ENCODE measurements at regions not wholly inside any gene's neighbourhood (a gene's known extent, or its start where the extent isn't known, plus 50 kb on each side); places are given as distances from the start of the nearest gene placed in this dataset.

- DNase-seq = no peak
- Histone ChIP-seq H3K4me1 (ENCODE audit: control insufficient read depth, insufficient read depth, low read length) (no peaks in the 10 kb centered on the region), H3K36me3 (ENCODE audit: control insufficient read depth, insufficient read depth, low read length) (no peaks in the 10 kb centered on the region), H3K27ac (ENCODE audit: low read length) (no peak overlapping the region), H3K9me3 (ENCODE audit: control insufficient read depth, low read depth, low read length) (no peaks in the 10 kb centered on the region), H3K4me3 (ENCODE audit: low read length) (no peak overlapping the region), H3K27me3 (ENCODE audit: control insufficient read depth, insufficient read depth, low read length) (no peaks in the 10 kb centered on the region)
These were observed 599.5 kb upstream of the PTGER4 start for GRCh38 chr5:40080191-40080590.

- Histone ChIP-seq H3K4me1 (ENCODE audit: control insufficient read depth, insufficient read depth, low read length) (no peaks in the 10 kb centered on the region), H3K27me3 (ENCODE audit: control insufficient read depth, insufficient read depth, low read length) (no peaks in the 10 kb centered on the region), H3K4me3 (ENCODE audit: low read length) (no peak overlapping the region), H3K9me3 (ENCODE audit: control insufficient read depth, low read depth, low read length) (no peaks in the 10 kb centered on the region), H3K36me3 (ENCODE audit: control insufficient read depth, insufficient read depth, low read length) (no peaks in the 10 kb centered on the region), H3K27ac (ENCODE audit: low read length) (no peak overlapping the region)
- DNase-seq = no peak
- WGBS (ENCODE audit: insufficient coverage, low lambda C conversion rate) = no CpG with 5 or more reads among the region's 8 CpGs
These were observed 600.7 kb upstream of the PTGER4 start for GRCh38 chr5:40078898-40079575.

DNA sequence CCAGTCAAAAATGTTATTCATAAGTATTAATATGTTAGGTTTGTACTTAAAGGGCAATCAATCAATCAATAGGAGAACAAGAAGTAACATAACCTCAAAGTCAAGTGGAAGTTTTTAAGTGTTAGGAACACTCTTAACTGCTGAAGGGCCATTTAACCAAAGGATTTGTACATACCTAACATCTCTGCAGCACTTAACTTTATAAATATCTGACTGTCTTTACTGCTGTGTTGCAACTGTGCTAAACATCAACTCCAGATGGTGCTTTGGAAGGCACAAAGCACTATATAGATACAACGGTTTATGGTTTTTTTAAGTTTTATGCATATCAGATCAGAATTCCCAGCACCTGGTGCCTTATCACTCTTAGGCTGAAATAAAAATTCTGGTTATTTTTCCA is 604.9 kb upstream of the PTGER4 start:
- Histone ChIP-seq H3K4me3 (ENCODE audit: low read length) (no peak overlapping the region), H3K27me3 (ENCODE audit: control insufficient read depth, insufficient read depth, low read length) (no peaks in the 10 kb centered on the region), H3K9me3 (ENCODE audit: control insufficient read depth, low read depth, low read length) (no peaks in the 10 kb centered on the region), H3K4me1 (ENCODE audit: control insufficient read depth, insufficient read depth, low read length) (no peaks in the 10 kb centered on the region), H3K27ac (ENCODE audit: low read length) (no peak overlapping the region), H3K36me3 (ENCODE audit: control insufficient read depth, insufficient read depth, low read length) (no peaks in the 10 kb centered on the region)
- no CpG with 5 or more reads among the region's 1 CpG for WGBS (ENCODE audit: insufficient coverage, low lambda C conversion rate)
- DNase-seq = no peak

DNA sequence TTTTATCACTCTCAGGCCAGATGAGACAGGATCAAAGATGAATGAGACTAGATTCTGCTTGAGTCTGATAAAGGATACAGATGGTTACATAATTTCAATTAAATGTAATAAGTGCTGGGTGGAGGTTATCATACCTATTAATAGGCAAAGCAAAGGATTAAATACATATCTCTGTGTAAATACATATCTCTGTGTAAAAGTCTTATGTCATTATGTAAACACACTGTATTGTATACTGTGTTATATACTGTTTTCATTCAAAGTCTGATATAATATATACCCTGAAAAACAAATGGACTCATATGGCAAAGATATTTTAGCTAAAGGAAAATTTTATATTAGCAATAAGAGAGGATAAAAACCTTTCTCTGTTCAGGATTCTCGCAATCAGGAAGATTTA is 605.8 kb upstream of the PTGER4 start:
- WGBS (ENCODE audit: insufficient coverage, low lambda C conversion rate) = no CpG with 5 or more reads among the region's 1 CpG
- Histone ChIP-seq H3K27me3 (ENCODE audit: control insufficient read depth, insufficient read depth, low read length) (no peaks in the 10 kb centered on the region), H3K4me3 (ENCODE audit: low read length) (no peak overlapping the region), H3K27ac (ENCODE audit: low read length) (no peak overlapping the region), H3K9me3 (ENCODE audit: control insufficient read depth, low read depth, low read length) (no peaks in the 10 kb centered on the region), H3K4me1 (ENCODE audit: control insufficient read depth, insufficient read depth, low read length) (no peaks in the 10 kb centered on the region), H3K36me3 (ENCODE audit: control insufficient read depth, insufficient read depth, low read length) (no peaks in the 10 kb centered on the region)
- DNase-seq = no peak

GRCh38 chr5:40071870-40072269 is 607.8 kb upstream of the PTGER4 start:
- H3K27me3 ChIP-seq (ENCODE audit: control insufficient read depth, insufficient read depth, low read length) = no peaks in the 10 kb centered on the region
- peak in 1 of 2 donors; percentile 39 for DNase-seq
- no peaks in the 10 kb centered on the region for H3K9me3 ChIP-seq (ENCODE audit: control insufficient read depth, low read depth, low read length)
- H3K4me1 ChIP-seq (ENCODE audit: control insufficient read depth, insufficient read depth, low read length) = no peaks in the 10 kb centered on the region
- no peak overlapping the region for H3K27ac ChIP-seq (ENCODE audit: low read length)
- H3K36me3 ChIP-seq (ENCODE audit: control insufficient read depth, insufficient read depth, low read length) = no peaks in the 10 kb centered on the region
- H3K4me3 ChIP-seq (ENCODE audit: low read length) = no peak overlapping the region

DNA sequence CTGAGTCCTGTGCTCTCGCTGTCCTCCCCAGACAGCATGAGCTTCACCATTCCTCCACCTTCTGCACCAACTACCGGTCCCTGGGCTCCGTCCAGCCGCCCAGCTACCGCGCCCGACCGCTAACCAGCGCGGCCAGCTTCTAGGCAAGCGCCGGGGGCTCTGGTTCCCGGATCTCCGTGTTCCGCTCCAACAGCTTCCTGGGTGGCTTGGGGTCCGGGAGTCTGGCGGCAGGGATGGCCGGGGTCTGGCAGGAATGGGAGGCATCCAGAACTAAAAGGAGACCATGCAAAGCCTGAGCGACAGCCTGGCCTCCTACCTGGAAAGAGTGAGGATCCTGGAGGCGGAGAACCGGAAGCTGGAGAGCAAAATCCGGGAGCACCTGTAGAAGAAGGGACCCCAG is 613.1 kb upstream of the PTGER4 start:
- Histone ChIP-seq H3K27me3 (ENCODE audit: control insufficient read depth, insufficient read depth, low read length) (no peaks in the 10 kb centered on the region), H3K4me3 (ENCODE audit: low read length) (no peak overlapping the region)

DNA sequence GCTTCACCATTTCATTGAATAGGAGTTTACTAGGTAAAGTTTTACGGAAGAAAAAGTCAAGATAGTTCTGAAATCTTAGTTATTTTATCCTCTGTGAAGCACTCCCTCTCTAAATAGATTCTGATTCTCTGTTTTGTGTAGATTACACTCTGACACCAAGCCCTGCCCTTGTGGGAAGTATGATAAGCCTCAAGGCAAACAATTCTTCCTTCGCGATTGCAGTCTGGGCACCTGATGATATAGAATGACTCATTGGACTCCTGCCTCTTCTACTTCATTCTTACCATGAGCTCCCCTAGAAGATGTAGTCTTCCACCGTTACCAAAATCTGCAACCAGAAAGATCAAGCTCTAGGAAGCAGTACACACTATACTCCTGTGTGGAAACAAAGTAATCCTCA is 626.9 kb upstream of the PTGER4 start:
- Histone ChIP-seq H3K9me3 (ENCODE audit: control insufficient read depth, low read depth, low read length) (no peaks in the 10 kb centered on the region), H3K4me1 (ENCODE audit: control insufficient read depth, insufficient read depth, low read length) (peaks cover 3% of the 10 kb centered on the region), H3K27ac (ENCODE audit: low read length) (no peak overlapping the region), H3K27me3 (ENCODE audit: control insufficient read depth, insufficient read depth, low read length) (no peaks in the 10 kb centered on the region), H3K4me3 (ENCODE audit: low read length) (no peak overlapping the region), H3K36me3 (ENCODE audit: control insufficient read depth, insufficient read depth, low read length) (no peaks in the 10 kb centered on the region)
- WGBS (ENCODE audit: insufficient coverage, low lambda C conversion rate) = no CpG with 5 or more reads among the region's 4 CpGs
- DNase-seq = peak; percentile 59 to 81

More for the DNA sequence above, 613.1 kb upstream of the PTGER4 start:
- Histone ChIP-seq H3K27ac (ENCODE audit: low read length) (no peak overlapping the region), H3K9me3 (ENCODE audit: control insufficient read depth, low read depth, low read length) (peaks cover 3% of the 10 kb centered on the region), H3K4me1 (ENCODE audit: control insufficient read depth, insufficient read depth, low read length) (no peaks in the 10 kb centered on the region), H3K36me3 (ENCODE audit: control insufficient read depth, insufficient read depth, low read length) (no peaks in the 10 kb centered on the region)
- 100% methylated on average over 2 of the region's 22 CpGs for WGBS (ENCODE audit: insufficient coverage, low lambda C conversion rate)
- DNase-seq = no peak

DNA sequence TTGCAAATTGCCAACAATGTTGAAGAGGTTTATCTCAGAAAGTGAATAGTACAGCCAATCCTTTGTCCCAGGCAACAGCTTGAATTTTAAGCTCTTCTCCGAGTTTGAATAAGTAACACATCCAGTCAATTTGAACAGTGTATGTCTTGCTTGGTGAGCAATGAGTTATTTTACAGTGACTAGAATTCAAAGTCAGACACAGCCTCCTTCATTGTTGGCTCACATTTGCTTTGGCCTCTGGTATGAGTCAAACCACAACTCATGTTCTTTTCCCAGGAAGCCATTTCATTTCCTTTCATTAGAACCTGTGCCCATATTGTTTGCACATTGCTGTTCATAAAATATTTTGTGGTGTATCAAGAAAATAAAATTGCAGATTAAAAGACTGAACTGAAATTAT is 622.0 kb upstream of the DAB2 start:
- no peak overlapping the region for H3K4me3 ChIP-seq (ENCODE audit: low read length)

DNA sequence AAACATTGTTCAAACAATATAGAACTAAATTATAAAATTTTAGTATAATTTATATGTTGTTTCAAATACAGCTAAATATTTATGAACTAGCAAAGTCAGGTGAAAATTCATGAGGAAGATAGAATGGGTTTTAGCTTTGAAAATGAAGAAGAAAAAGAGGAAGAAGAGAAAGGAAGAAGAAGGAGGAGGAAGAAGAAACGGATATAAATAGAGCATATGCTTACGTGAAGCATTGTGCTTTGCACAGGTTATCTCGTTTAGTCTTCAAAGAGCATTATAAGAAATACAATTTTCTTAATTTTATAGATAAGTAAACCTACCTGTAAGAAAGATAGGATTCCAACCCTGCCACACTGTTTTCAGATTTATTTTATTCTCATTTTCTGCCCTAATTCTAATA is 620.6 kb upstream of the DAB2 start:
- Histone ChIP-seq H3K9me3 (ENCODE audit: control insufficient read depth, low read depth, low read length) (no peaks in the 10 kb centered on the region), H3K27ac (ENCODE audit: low read length) (no peak overlapping the region), H3K36me3 (ENCODE audit: control insufficient read depth, insufficient read depth, low read length) (no peaks in the 10 kb centered on the region), H3K4me1 (ENCODE audit: control insufficient read depth, insufficient read depth, low read length) (no peaks in the 10 kb centered on the region), H3K27me3 (ENCODE audit: control insufficient read depth, insufficient read depth, low read length) (no peaks in the 10 kb centered on the region), H3K4me3 (ENCODE audit: low read length) (no peak overlapping the region)
- 89% methylated on average over 3 of the region's 3 CpGs for WGBS (ENCODE audit: insufficient coverage, low lambda C conversion rate)
- DNase-seq = no peak

More for the DNA sequence above, 622.0 kb upstream of the DAB2 start:
- H3K27ac ChIP-seq (ENCODE audit: low read length) = no peak overlapping the region
- no peaks in the 10 kb centered on the region for H3K4me1 ChIP-seq (ENCODE audit: control insufficient read depth, insufficient read depth, low read length)
- no peaks in the 10 kb centered on the region for H3K9me3 ChIP-seq (ENCODE audit: control insufficient read depth, low read depth, low read length)
- no peak for DNase-seq
- 40% methylated on average over 1 of the region's 1 CpG for WGBS (ENCODE audit: insufficient coverage, low lambda C conversion rate)
- H3K27me3 ChIP-seq (ENCODE audit: control insufficient read depth, insufficient read depth, low read length) = no peaks in the 10 kb centered on the region
- no peaks in the 10 kb centered on the region for H3K36me3 ChIP-seq (ENCODE audit: control insufficient read depth, insufficient read depth, low read length)

DNA sequence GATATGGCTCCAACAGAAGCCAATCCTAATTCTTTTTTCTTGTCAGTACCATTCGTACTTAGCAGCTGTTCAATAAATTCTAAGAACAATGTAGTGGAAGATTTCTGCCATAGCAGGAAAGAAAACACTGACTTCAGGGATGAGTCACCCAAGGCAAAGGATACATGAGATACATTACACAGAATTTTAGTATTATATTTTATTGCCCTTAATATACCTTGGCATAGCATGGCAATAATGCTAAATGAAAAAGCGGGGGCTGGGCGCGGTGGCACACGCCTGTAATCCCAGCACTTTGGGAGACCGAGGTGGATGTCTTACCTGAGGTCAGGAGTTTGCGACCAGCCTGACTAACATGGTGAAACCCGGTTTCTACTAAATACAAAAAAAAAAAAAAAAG is 619.1 kb upstream of the DAB2 start:
- Histone ChIP-seq H3K9me3 (ENCODE audit: control insufficient read depth, low read depth, low read length) (no peaks in the 10 kb centered on the region), H3K27ac (ENCODE audit: low read length) (no peak overlapping the region), H3K27me3 (ENCODE audit: control insufficient read depth, insufficient read depth, low read length) (no peaks in the 10 kb centered on the region), H3K36me3 (ENCODE audit: control insufficient read depth, insufficient read depth, low read length) (no peaks in the 10 kb centered on the region), H3K4me1 (ENCODE audit: control insufficient read depth, insufficient read depth, low read length) (no peaks in the 10 kb centered on the region), H3K4me3 (ENCODE audit: low read length) (no peak overlapping the region)
- DNase-seq = no peak
- WGBS (ENCODE audit: insufficient coverage, low lambda C conversion rate) = no CpG with 5 or more reads among the region's 8 CpGs

DNA sequence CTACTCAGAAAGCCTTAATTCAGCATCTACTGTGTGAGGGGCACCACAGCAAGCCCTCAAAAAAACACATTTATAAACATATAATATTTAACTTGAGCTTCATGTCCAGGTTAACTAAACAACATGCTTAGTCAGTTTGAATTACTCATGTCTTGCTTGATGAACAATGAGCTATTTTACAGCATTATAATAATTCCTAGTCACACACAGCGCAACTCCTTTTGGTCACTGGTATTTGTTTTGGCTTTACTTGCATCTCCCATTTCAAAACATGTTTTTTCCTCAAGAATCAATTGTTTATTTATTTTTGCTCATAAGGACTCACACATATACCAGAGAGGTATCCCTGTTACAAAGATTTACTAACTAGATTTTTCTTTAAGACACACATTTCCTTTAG is 616.7 kb upstream of the DAB2 start:
- Histone ChIP-seq H3K36me3 (ENCODE audit: control insufficient read depth, insufficient read depth, low read length) (no peaks in the 10 kb centered on the region), H3K27me3 (ENCODE audit: control insufficient read depth, insufficient read depth, low read length) (no peaks in the 10 kb centered on the region), H3K27ac (ENCODE audit: low read length) (no peak overlapping the region), H3K9me3 (ENCODE audit: control insufficient read depth, low read depth, low read length) (no peaks in the 10 kb centered on the region), H3K4me1 (ENCODE audit: control insufficient read depth, insufficient read depth, low read length) (peaks cover 7% of the 10 kb centered on the region), H3K4me3 (ENCODE audit: low read length) (no peak overlapping the region)
- no peak for DNase-seq
- 100% methylated on average over 1 of the region's 1 CpG for WGBS (ENCODE audit: insufficient coverage, low lambda C conversion rate)

Data from large intestine (tissue), 3 donors.